BLaER1 (cell line): ENCODE measurements at regions not wholly inside any gene's neighbourhood (a gene's known extent, or its start where the extent isn't known, plus 50 kb on each side); places are given as distances from the start of the nearest gene placed in this dataset.

Experiments used
- H3K27ac ChIP-seq: shearing (Covaris generic); formaldehyde crosslinking; 2 replicates; pipeline ENCODE4 v1.8.1; 2022
- H3K27me3 ChIP-seq: shearing (Covaris generic); formaldehyde crosslinking; 2 replicates; pipeline ENCODE4 v1.8.1; 2022
- H3K36me3 ChIP-seq: shearing (Covaris generic); formaldehyde crosslinking; 2 replicates; pipeline ENCODE4 v1.8.1; 2022
- H3K4me1 ChIP-seq: shearing (Covaris generic); formaldehyde crosslinking; 2 replicates; pipeline ENCODE4 v1.8.1; 2022
- H3K4me2 ChIP-seq: shearing (Covaris generic); formaldehyde crosslinking; 2 replicates; pipeline ENCODE4 v1.8.1; 2022
- H3K4me3 ChIP-seq: shearing (Covaris generic); formaldehyde crosslinking; 2 replicates; pipeline ENCODE4 v1.8.1; 2022
- H3K9ac ChIP-seq: shearing (Covaris generic); formaldehyde crosslinking; 2 replicates; pipeline ENCODE4 v1.8.1; 2022
- H3K9me3 ChIP-seq: shearing (Covaris generic); formaldehyde crosslinking; 2 replicates; pipeline ENCODE4 v1.8.1; 2022
- H4K20me1 ChIP-seq: shearing (Covaris generic); formaldehyde crosslinking; 2 replicates; pipeline ENCODE4 v1.8.1; 2022
- Cebpa-rat ChIP-seq: shearing (Covaris generic); IDR thresholded peaks from 2 replicates; pipeline ENCODE4 v1.8.1; 2022

- no peak for TF ChIP-seq Cebpa-rat
- no peaks in the 10 kb centered on the region for H3K36me3 ChIP-seq
- H3K27me3 ChIP-seq = no peaks in the 10 kb centered on the region
- no peaks in the 10 kb centered on the region for H4K20me1 ChIP-seq
- H3K4me2 ChIP-seq = no peak overlapping the region
- no peak overlapping the region for H3K9ac ChIP-seq
- no peaks in the 10 kb centered on the region for H3K9me3 ChIP-seq
- no peaks in the 10 kb centered on the region for H3K4me1 ChIP-seq
- no peak overlapping the region for H3K27ac ChIP-seq
- H3K4me3 ChIP-seq = no peak overlapping the region
Observed at GRCh38 chr3:67201026-67201425, 202.9 kb downstream of the KBTBD8 start.

GRCh38 chr3:67202053-67202452 lies 203.9 kb downstream of the KBTBD8 start:
- no peaks in the 10 kb centered on the region for H3K9me3 ChIP-seq
- no peaks in the 10 kb centered on the region for H3K27me3 ChIP-seq
- no peak overlapping the region for H3K4me2 ChIP-seq
- no peak overlapping the region for H3K27ac ChIP-seq
- no peaks in the 10 kb centered on the region for H3K36me3 ChIP-seq
- H3K4me1 ChIP-seq = no peaks in the 10 kb centered on the region
- no peak for TF ChIP-seq Cebpa-rat
- H3K9ac ChIP-seq = no peak overlapping the region
- no peak overlapping the region for H3K4me3 ChIP-seq
- no peaks in the 10 kb centered on the region for H4K20me1 ChIP-seq

- TF ChIP-seq Cebpa-rat = no peak
- Histone ChIP-seq H3K36me3 (no peaks in the 10 kb centered on the region), H3K9me3 (no peaks in the 10 kb centered on the region), H4K20me1 (no peaks in the 10 kb centered on the region), H3K4me2 (no peak overlapping the region), H3K9ac (no peak overlapping the region), H3K4me1 (no peaks in the 10 kb centered on the region), H3K27ac (no peak overlapping the region), H3K27me3 (no peaks in the 10 kb centered on the region), H3K4me3 (no peak overlapping the region)
Observed at GRCh38 chr3:67204951-67205350, 206.8 kb downstream of the KBTBD8 start.

- H3K9ac ChIP-seq = no peak overlapping the region
- no peaks in the 10 kb centered on the region for H3K4me1 ChIP-seq
- no peak overlapping the region for H3K4me2 ChIP-seq
- no peaks in the 10 kb centered on the region for H3K27me3 ChIP-seq
- H3K4me3 ChIP-seq = no peak overlapping the region
- no peaks in the 10 kb centered on the region for H3K36me3 ChIP-seq
- H4K20me1 ChIP-seq = no peaks in the 10 kb centered on the region
- no peaks in the 10 kb centered on the region for H3K9me3 ChIP-seq
- no peak for TF ChIP-seq Cebpa-rat
- no peak overlapping the region for H3K27ac ChIP-seq
Observed at GRCh38 chr3:67215690-67216089, 217.6 kb downstream of the KBTBD8 start.

- H3K36me3 ChIP-seq = no peaks in the 10 kb centered on the region
- H3K4me2 ChIP-seq = no peak overlapping the region
- no peak overlapping the region for H3K9ac ChIP-seq
- H3K9me3 ChIP-seq = no peaks in the 10 kb centered on the region
- no peaks in the 10 kb centered on the region for H3K27me3 ChIP-seq
- no peak overlapping the region for H3K27ac ChIP-seq
- no peaks in the 10 kb centered on the region for H4K20me1 ChIP-seq
- no peaks in the 10 kb centered on the region for H3K4me1 ChIP-seq
- TF ChIP-seq Cebpa-rat = no peak
- H3K4me3 ChIP-seq = no peak overlapping the region
Observed at GRCh38 chr3:67227030-67227429, 228.9 kb downstream of the KBTBD8 start.

GRCh38 chr3:67228136-67228535 lies 230.0 kb downstream of the KBTBD8 start:
- no peak overlapping the region for H3K27ac ChIP-seq
- H3K9ac ChIP-seq = no peak overlapping the region
- H4K20me1 ChIP-seq = no peaks in the 10 kb centered on the region
- no peak overlapping the region for H3K4me3 ChIP-seq
- no peaks in the 10 kb centered on the region for H3K36me3 ChIP-seq
- no peak overlapping the region for H3K4me2 ChIP-seq
- H3K9me3 ChIP-seq = no peaks in the 10 kb centered on the region
- no peak for TF ChIP-seq Cebpa-rat
- H3K4me1 ChIP-seq = no peaks in the 10 kb centered on the region
- no peaks in the 10 kb centered on the region for H3K27me3 ChIP-seq

GRCh38 chr3:67232642-67233041 lies 234.5 kb downstream of the KBTBD8 start:
- no peak for TF ChIP-seq Cebpa-rat
- no peak overlapping the region for H3K4me2 ChIP-seq
- no peak overlapping the region for H3K27ac ChIP-seq
- H3K4me1 ChIP-seq = no peaks in the 10 kb centered on the region
- no peaks in the 10 kb centered on the region for H3K9me3 ChIP-seq
- no peak overlapping the region for H3K4me3 ChIP-seq
- H3K9ac ChIP-seq = no peak overlapping the region
- no peaks in the 10 kb centered on the region for H4K20me1 ChIP-seq
- no peaks in the 10 kb centered on the region for H3K27me3 ChIP-seq
- no peaks in the 10 kb centered on the region for H3K36me3 ChIP-seq

GRCh38 chr3:67239353-67239752 lies 241.2 kb downstream of the KBTBD8 start:
- Histone ChIP-seq H4K20me1 (no peaks in the 10 kb centered on the region), H3K9me3 (no peaks in the 10 kb centered on the region), H3K27ac (no peak overlapping the region), H3K4me2 (no peak overlapping the region), H3K36me3 (no peaks in the 10 kb centered on the region), H3K9ac (no peak overlapping the region), H3K4me1 (no peaks in the 10 kb centered on the region), H3K27me3 (no peaks in the 10 kb centered on the region), H3K4me3 (no peak overlapping the region)
- no peak for TF ChIP-seq Cebpa-rat

- no peaks in the 10 kb centered on the region for H3K9me3 ChIP-seq
- no peak overlapping the region for H3K4me2 ChIP-seq
- H3K36me3 ChIP-seq = no peaks in the 10 kb centered on the region
- H4K20me1 ChIP-seq = no peaks in the 10 kb centered on the region
- no peaks in the 10 kb centered on the region for H3K27me3 ChIP-seq
- H3K4me3 ChIP-seq = no peak overlapping the region
- H3K9ac ChIP-seq = no peak overlapping the region
- TF ChIP-seq Cebpa-rat = no peak
- H3K4me1 ChIP-seq = no peaks in the 10 kb centered on the region
- H3K27ac ChIP-seq = no peak overlapping the region
Observed at GRCh38 chr3:67241084-67241483, 243.0 kb downstream of the KBTBD8 start.

- no peak for TF ChIP-seq Cebpa-rat
- no peaks in the 10 kb centered on the region for H3K27me3 ChIP-seq
- no peak overlapping the region for H3K27ac ChIP-seq
- no peak overlapping the region for H3K4me2 ChIP-seq
- no peak overlapping the region for H3K4me3 ChIP-seq
- H3K36me3 ChIP-seq = no peaks in the 10 kb centered on the region
- no peaks in the 10 kb centered on the region for H3K4me1 ChIP-seq
- H4K20me1 ChIP-seq = no peaks in the 10 kb centered on the region
- H3K9me3 ChIP-seq = no peaks in the 10 kb centered on the region
- H3K9ac ChIP-seq = no peak overlapping the region
Observed at GRCh38 chr3:67244130-67244529, 246.0 kb downstream of the KBTBD8 start.

- Histone ChIP-seq H3K9me3 (no peaks in the 10 kb centered on the region), H3K27me3 (no peaks in the 10 kb centered on the region), H3K9ac (no peak overlapping the region), H3K4me1 (no peaks in the 10 kb centered on the region), H3K4me3 (no peak overlapping the region), H3K27ac (no peak overlapping the region), H3K36me3 (no peaks in the 10 kb centered on the region), H3K4me2 (no peak overlapping the region), H4K20me1 (no peaks in the 10 kb centered on the region)
- no peak for TF ChIP-seq Cebpa-rat
Observed at GRCh38 chr3:67245545-67245944, 247.4 kb downstream of the KBTBD8 start.
